HCT116 (cell line): ENCODE measurements at regions not wholly inside any gene's neighbourhood (a gene's known extent, or its start where the extent isn't known, plus 50 kb on each side); places are given as distances from the start of the nearest gene placed in this dataset.

Source experiments
- ATAC-seq: fragments of 200-7000 bp; cut with Tn5 transposase; 2 replicates; pipeline ENCODE4 v1.9.1; 2020; ENCODE audit warnings: mild to moderate bottlenecking, moderate library complexity
- BruUV-seq: library from RNA; stranded (reverse); fragments of 400-500 nt; replicated peaks from 2 replicates; lab custom pipeline; 2021; lab: Mats Ljungman, UMichigan
- CTCF ChIA-PET: fragments of 300-600 bp; sonication (Branson Sonifier 250); formaldehyde crosslinking; loops from one replicate; lab custom pipeline; 2021; ENCODE audit warnings: antibody characterized with exemption; lab: Charles Lee
- POLR2A ChIA-PET: fragments of 300-600, 350-600 bp; sonication (Branson Sonifier 250); formaldehyde crosslinking; loops from one replicate; lab custom pipeline; 2021; ENCODE audit warnings: antibody characterized with exemption; lab: Charles Lee
- RAD21 ChIA-PET, 2 experiments: fragments of 300-600 bp; sonication (Branson Sonifier 250); formaldehyde crosslinking; loops; one replicate each; lab custom pipeline; 2023; ENCODE audit warnings: low total read pairs in 2 of 2; ENCODE audit not compliant: uncharacterized antibody in 2 of 2, unreplicated experiment in 2 of 2, low non-redundant PET in 1 of 2; lab: Charles Lee
- DNase-seq: peaks from one replicate; pipeline ENCODE4 v3.0.0-alpha.2; 2010; ENCODE audit warnings: low read depth, low spot score
- H2AFZ ChIP-seq: fragments of 200-600 bp; shearing (Covaris generic), sonication (generic); 2 replicates; pipeline ENCODE4 v1.6.1; 2017; ENCODE audit warnings: low read depth, mixed run types, mixed read lengths, antibody characterized with exemption, low read length; ENCODE audit not compliant: poor library complexity, severe bottlenecking
- H3K27ac ChIP-seq: 2 replicates; pipeline ENCODE4 v1.5.1; 2012; ENCODE audit warnings: low read depth, low read length
- H3K27me3 ChIP-seq: fragments of 200-600 bp; sonication (generic); 2 replicates; pipeline ENCODE4 v1.6.1; 2016; ENCODE audit warnings: mixed run types, low read length, mixed read lengths; ENCODE audit not compliant: insufficient read depth
- H3K36me3 ChIP-seq, 2 experiments: fragments of 200-500 bp in 1 of 2; fragments of 200-600 bp in 1 of 2; sonication (Bioruptor generic) in 1 of 2; sonication (generic) in 1 of 2; 2 replicates each; pipeline versions ENCODE4 v1.5.1 to v1.6.1; 2014 to 2016; ENCODE audit warnings: low read length in 2 of 2, inconsistent platforms in 1 of 2, mixed read lengths in 1 of 2, mixed run types in 1 of 2; ENCODE audit not compliant: insufficient read depth in 2 of 2, control insufficient read depth in 1 of 2
- H3K4me1 ChIP-seq, 2 experiments: fragments of 200-600 bp in 1 of 2; sonication (generic) in 1 of 2; 2 replicates each; pipeline versions ENCODE4 v1.5.1 to v1.6.1; 2012 to 2017; ENCODE audit warnings: low read length in 2 of 2, inconsistent platforms in 1 of 2, mild to moderate bottlenecking in 1 of 2, mixed read lengths in 1 of 2, mixed run types in 1 of 2, moderate library complexity in 1 of 2; ENCODE audit not compliant: insufficient read depth in 2 of 2, control insufficient read depth in 1 of 2
- H3K4me2 ChIP-seq: fragments of 200-600 bp; sonication (generic); 2 replicates; pipeline ENCODE4 v1.6.1; 2017; ENCODE audit warnings: mixed run types, low read length, mixed read lengths
- H3K4me3 ChIP-seq, 2 experiments: fragments of 200-600 bp in 1 of 2; sonication (generic) in 1 of 2; replicated peaks in 1 of 2; 2 replicates each; pipeline ENCODE4 v1.5.1; 2011 to 2016; ENCODE audit warnings: low read length in 2 of 2, control low read depth in 1 of 2, low read depth in 1 of 2, mild to moderate bottlenecking in 1 of 2, mixed read lengths in 1 of 2, mixed run types in 1 of 2
- H3K79me2 ChIP-seq: fragments of 200-600 bp; sonication (generic); 2 replicates; pipeline ENCODE4 v1.6.1; 2017; ENCODE audit warnings: mild to moderate bottlenecking, mixed run types, low read length, moderate library complexity, mixed read lengths; ENCODE audit not compliant: insufficient read depth
- H3K9ac ChIP-seq: fragments of 200-600 bp; sonication (generic); 2 replicates; pipeline ENCODE4 v1.6.1; 2016; ENCODE audit warnings: low read length, mixed read lengths
- H3K9me2 ChIP-seq: fragments of 200-600 bp; sonication (generic), shearing (Covaris generic); 2 replicates; pipeline ENCODE4 v1.6.1; 2017; ENCODE audit warnings: mixed run types, mild to moderate bottlenecking, moderate library complexity; ENCODE audit not compliant: insufficient read depth
- H3K9me3 ChIP-seq, 2 experiments: fragments of 200-500 bp in 1 of 2; fragments of 200-600 bp in 1 of 2; sonication (Bioruptor generic) in 1 of 2; sonication (generic) in 1 of 2; 2 replicates each; pipeline ENCODE4 v1.6.1; 2014 to 2017; ENCODE audit warnings: low read length in 2 of 2, mixed read lengths in 2 of 2, inconsistent platforms in 1 of 2, low read depth in 1 of 2, mild to moderate bottlenecking in 1 of 2, mixed run types in 1 of 2, moderate library complexity in 1 of 2; ENCODE audit not compliant: control insufficient read depth in 1 of 2, insufficient read depth in 1 of 2
- H4K20me1 ChIP-seq: fragments of 200-600 bp; sonication (generic), shearing (Covaris generic); 2 replicates; pipeline ENCODE4 v1.6.1; 2017; ENCODE audit warnings: mixed run types, mild to moderate bottlenecking, moderate library complexity; ENCODE audit not compliant: insufficient read depth
- CBX3 ChIP-seq: IDR thresholded peaks from 2 replicates; pipeline ENCODE4 v1.6.1; 2012; ENCODE audit warnings: low read depth
- CEBPB ChIP-seq: IDR thresholded peaks from 2 replicates; pipeline ENCODE4 v1.6.1; 2012; ENCODE audit warnings: low read depth
- EGR1 ChIP-seq: IDR thresholded peaks from 2 replicates; pipeline ENCODE4 v1.6.1; 2012; ENCODE audit warnings: low read depth
- ELF1 ChIP-seq: IDR thresholded peaks from 2 replicates; pipeline ENCODE4 v1.6.1; 2012; ENCODE audit warnings: low read depth, borderline replicate concordance
- EZH2 ChIP-seq: fragments of 200-600 bp; sonication (generic); IDR thresholded peaks from 2 replicates; pipeline ENCODE4 v1.6.1; 2017; ENCODE audit warnings: antibody characterized with exemption, mixed run types
- EZH2phosphoT487 ChIP-seq: fragments of 200-600 bp; IDR thresholded peaks from 2 replicates; pipeline ENCODE4 v1.6.1; 2018; ENCODE audit warnings: antibody characterized with exemption, borderline replicate concordance
- FOSL1 ChIP-seq: IDR thresholded peaks from 2 replicates; pipeline ENCODE4 v1.6.1; 2012; ENCODE audit warnings: low read depth
- JUND ChIP-seq: IDR thresholded peaks from 2 replicates; pipeline ENCODE4 v1.6.1; 2012
- MAX ChIP-seq: IDR thresholded peaks from 2 replicates; pipeline ENCODE4 v1.6.1; 2012
- POLR2A ChIP-seq: IDR thresholded peaks from 2 replicates; pipeline ENCODE4 v1.7.0; 2011; ENCODE audit warnings: borderline replicate concordance; ENCODE audit not compliant: insufficient read depth, insufficient read length; ENCODE audit errors: extremely low read depth
- POLR2AphosphoS5 ChIP-seq: IDR thresholded peaks from 2 replicates; pipeline ENCODE4 v1.6.1; 2011; ENCODE audit warnings: mild to moderate bottlenecking, low read depth, low read length, moderate library complexity
- RAD21 ChIP-seq: IDR thresholded peaks from 2 replicates; pipeline ENCODE4 v1.6.1; 2012; ENCODE audit warnings: low read depth, mild to moderate bottlenecking
- REST ChIP-seq: IDR thresholded peaks from 2 replicates; pipeline ENCODE4 v1.6.1; 2012; ENCODE audit warnings: low read depth
- SRF ChIP-seq: IDR thresholded peaks from 2 replicates; pipeline ENCODE4 v1.6.1; 2012; ENCODE audit warnings: low read depth
- TCF7L2 ChIP-seq: IDR thresholded peaks from 2 replicates; pipeline ENCODE4 v1.7.0; 2011; ENCODE audit warnings: borderline replicate concordance, inconsistent platforms; ENCODE audit not compliant: insufficient read depth, insufficient read length; ENCODE audit errors: extremely low read depth
- YY1 ChIP-seq: IDR thresholded peaks from 2 replicates; pipeline ENCODE4 v1.6.1; 2011; ENCODE audit warnings: low read length, low read depth, moderate library complexity, mild to moderate bottlenecking; ENCODE audit not compliant: insufficient replicate concordance; ENCODE audit errors: extremely low read depth
- ZFX ChIP-seq: fragments of 450-650 bp; IDR thresholded peaks from 2 replicates; pipeline ENCODE4 v1.6.1; 2017
- ZNF274 ChIP-seq: fragments of 200-500 bp; sonication (Bioruptor generic); IDR thresholded peaks from 2 replicates; pipeline ENCODE4 v1.6.1; 2014; ENCODE audit warnings: mild to moderate bottlenecking, low read depth, low read length, inconsistent platforms
- intact Hi-C: fragments of 100-400 bp; cut with micrococcal nuclease; formaldehyde crosslinking; loops from 2 replicates; pipeline ENCODE4 v1.10.0; 2022
- TF ChIP-seq, protein P1 (sequence below): IDR thresholded peaks from 2 replicates; pipeline ENCODE4 v1.6.1; 2012
- TF ChIP-seq, protein P2 (sequence below): IDR thresholded peaks from 2 replicates; pipeline ENCODE4 v1.6.1; 2011; ENCODE audit warnings: mild to moderate bottlenecking, low read length, moderate library complexity; ENCODE audit not compliant: insufficient replicate concordance; ENCODE audit errors: extremely low read depth

DNA sequence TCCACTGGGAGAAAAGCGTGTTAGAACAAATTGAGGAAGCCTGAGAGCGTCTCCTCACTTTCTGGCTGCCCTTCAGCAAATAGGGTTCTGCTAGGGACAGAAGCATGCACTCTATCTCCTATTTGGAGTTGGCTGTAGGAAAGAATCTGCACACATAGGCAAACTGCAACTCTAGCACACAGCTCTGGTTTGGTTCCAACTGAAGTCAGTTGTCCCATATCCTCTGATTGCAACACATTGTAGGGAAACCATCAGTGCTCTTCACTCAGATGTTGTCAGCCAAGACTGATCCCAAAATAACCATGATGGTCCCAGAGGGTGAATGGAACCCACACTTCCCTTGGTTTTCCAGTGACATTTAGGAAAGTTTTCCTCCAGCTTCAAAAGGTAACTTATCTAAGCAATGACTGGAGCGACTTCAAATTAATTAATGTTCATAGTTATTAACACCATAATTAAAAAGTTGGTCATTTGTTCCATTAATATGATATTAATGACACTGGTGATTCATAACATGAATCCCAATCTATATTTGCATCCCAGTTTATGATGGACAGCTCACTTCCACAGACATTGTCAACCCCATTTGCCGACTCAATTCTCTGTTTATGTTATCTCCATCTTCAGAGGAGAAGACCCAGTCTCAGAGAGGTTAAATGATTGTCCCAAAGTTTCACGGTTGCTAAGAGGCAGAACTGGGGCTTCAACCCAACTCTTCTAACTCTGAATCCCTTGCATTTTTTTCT is 136.7 kb upstream of the ZNF462 start:
- intact Hi-C loops, result no loop called here
- ATAC-seq, result no peak
- H3K79me2 ChIP-seq, result no peaks in the 10 kb centered on the region

More for the DNA sequence above, 136.7 kb upstream of the ZNF462 start:
- H3K9me2 ChIP-seq, result no peaks in the 10 kb centered on the region
- TF ChIP-seq FOSL1 (no peak), SRF (no peak), MAX (no peak), YY1 (no peak), CBX3 (no peak), ZNF274 (no peak), REST (no peak), RAD21 (no peak), EZH2phosphoT487 (no peak), JUND (no peak), ZFX (no peak), POLR2A (no peak), EZH2 (no peak), EGR1 (no peak), TCF7L2 (no peak), CEBPB (no peak), ELF1 (no peak), POLR2AphosphoS5 (no peak)
- TF ChIP-seq, protein P1, sequence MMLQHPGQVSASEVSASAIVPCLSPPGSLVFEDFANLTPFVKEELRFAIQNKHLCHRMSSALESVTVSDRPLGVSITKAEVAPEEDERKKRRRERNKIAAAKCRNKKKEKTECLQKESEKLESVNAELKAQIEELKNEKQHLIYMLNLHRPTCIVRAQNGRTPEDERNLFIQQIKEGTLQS, result no peak
- TF ChIP-seq, protein P2, sequence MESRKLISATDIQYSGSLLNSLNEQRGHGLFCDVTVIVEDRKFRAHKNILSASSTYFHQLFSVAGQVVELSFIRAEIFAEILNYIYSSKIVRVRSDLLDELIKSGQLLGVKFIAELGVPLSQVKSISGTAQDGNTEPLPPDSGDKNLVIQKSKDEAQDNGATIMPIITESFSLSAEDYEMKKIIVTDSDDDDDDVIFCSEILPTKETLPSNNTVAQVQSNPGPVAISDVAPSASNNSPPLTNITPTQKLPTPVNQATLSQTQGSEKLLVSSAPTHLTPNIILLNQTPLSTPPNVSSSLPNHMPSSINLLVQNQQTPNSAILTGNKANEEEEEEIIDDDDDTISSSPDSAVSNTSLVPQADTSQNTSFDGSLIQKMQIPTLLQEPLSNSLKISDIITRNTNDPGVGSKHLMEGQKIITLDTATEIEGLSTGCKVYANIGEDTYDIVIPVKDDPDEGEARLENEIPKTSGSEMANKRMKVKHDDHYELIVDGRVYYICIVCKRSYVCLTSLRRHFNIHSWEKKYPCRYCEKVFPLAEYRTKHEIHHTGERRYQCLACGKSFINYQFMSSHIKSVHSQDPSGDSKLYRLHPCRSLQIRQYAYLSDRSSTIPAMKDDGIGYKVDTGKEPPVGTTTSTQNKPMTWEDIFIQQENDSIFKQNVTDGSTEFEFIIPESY, result no peak
- no peaks in the 10 kb centered on the region for H4K20me1 ChIP-seq
- H3K36me3 ChIP-seq, result no peaks in the 10 kb centered on the region
- no peaks in the 10 kb centered on the region for H3K4me1 ChIP-seq
- DNase-seq, result no peak
- CTCF ChIA-PET, result no interaction called here
- RAD21 ChIA-PET, result no interaction called here
- H2AFZ ChIP-seq, result no peak overlapping the region
- no peak overlapping the region for H3K27ac ChIP-seq
- H3K9ac ChIP-seq, result no peak overlapping the region
- POLR2A ChIA-PET, result no interaction called here
- H3K4me2 ChIP-seq, result no peak overlapping the region
- no peaks in the 10 kb centered on the region for H3K9me3 ChIP-seq
- no peak overlapping the region for H3K4me3 ChIP-seq
- BruUV-seq, result no TSS peak
- no peaks in the 10 kb centered on the region for H3K27me3 ChIP-seq
